Right kidney (tissue), 1 donor: ENCODE measurements at regions not wholly inside any gene's neighbourhood (a gene's known extent, or its start where the extent isn't known, plus 50 kb on each side); places are given as distances from the start of the nearest gene placed in this dataset.
"Not testable (repeated sequence)": the region's sequence is repeated elsewhere in the genome, so short reads cannot be mapped to it uniquely, and the experiment has no call there.

Experiments
- DNase-seq: peaks from one replicate; pipeline ENCODE4 v3.0.0-alpha.2; 2016

DNA sequence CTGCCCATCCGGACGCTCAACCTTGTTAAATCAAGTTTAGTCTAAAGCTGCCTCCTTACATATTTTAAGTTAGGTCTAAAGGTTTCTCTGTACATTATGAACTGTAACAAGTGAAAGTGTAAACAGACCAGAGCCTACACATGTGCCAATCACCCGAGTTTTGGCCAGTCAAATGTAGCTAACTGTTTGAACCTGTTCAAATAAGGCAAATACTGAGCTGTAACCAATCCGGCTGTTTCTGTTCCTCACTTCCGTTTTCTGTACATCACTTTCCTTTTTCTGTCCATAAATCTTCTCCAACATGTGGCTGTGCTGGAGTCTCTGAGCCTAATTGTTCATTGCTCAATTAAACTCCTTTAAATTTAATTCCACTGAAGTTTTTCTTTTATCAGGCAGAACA lies 113.3 kb upstream of the SHISA3 start:
- DNase-seq, result no peak

- DNase-seq, result not testable (repeated sequence)
These were observed 108.4 kb upstream of the SHISA3 start for GRCh38 chr4:42288876-42289275.

DNA sequence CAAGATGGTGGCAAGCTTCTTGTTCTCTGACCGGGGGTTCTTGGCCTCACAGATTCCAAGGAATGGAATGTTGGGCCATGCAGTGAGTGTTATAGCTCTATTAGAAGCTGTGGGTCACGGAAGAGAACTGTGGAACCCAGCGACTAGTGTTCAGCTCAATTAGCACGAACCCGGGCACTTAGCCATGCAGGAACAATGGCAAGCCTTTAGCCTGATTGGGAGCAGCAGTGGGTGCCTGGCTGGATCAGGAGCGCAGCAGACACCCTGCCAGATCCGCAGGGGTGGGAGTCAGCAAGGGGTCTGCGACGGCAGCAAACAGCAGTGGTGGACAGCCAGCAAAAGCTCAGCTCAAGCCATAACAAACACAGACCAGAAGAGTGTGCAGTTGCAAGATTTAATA lies 105.1 kb upstream of the SHISA3 start:
- DNase-seq, result not testable (repeated sequence)

DNA sequence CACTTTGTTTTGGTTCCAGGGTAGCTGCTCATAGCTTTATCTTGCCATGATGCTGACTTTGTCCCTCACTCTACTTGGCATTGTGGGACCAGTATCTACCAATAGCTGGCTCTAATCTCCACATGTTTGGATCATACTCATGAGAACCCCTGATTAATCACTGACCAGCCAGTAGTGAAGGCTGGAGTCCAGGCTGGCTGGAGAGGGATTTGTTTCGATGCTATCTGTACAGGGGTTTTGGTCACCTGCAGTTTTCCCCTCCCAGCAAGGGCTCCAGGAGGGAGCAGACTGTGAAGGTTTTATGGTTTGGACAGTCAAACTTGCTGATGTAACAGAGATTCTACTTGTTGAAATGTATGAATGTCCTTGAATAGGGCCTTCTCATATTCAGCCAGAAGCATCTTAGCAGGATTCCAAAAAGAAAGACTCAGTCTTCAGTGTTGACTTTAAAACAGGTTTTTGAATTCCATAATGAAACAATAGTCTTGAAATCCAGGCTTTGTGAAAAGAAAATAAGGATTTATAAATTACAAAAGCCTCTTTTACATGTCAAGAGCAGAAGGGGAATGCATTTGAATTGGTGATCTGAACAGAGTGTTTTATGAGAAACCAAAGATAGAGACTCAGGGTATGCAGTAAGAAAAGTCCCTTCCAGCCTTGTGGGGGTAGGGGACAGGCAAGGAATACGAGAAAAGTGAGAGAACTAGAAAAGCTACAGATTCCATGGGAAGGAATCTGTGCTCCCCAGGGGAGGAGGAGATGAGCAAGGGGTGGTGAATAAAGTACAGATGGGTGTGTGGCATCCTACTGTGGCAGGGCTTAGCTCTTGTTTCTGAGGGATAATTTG lies 103.1 kb upstream of the SHISA3 start:
- no peak for DNase-seq

DNA sequence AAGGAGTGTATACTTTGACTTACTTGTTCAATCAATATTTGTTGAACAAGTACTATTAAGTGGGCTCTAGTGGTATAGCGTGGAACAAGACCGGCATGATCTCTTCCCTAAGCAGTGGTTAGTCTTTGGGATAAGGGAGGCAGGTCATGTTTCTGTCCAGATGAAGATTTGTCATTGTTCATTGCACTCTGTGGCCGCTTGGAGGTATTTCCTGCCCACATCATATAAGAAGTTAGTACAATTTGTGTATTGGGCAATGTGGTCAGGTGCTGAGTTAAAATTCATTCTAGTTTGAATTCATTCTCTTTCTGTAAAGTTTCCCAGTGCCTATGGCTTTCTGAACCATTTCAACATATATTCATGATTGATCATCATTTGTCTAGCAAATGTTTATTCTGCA lies 101.1 kb upstream of the SHISA3 start:
- DNase-seq, result no peak

DNA sequence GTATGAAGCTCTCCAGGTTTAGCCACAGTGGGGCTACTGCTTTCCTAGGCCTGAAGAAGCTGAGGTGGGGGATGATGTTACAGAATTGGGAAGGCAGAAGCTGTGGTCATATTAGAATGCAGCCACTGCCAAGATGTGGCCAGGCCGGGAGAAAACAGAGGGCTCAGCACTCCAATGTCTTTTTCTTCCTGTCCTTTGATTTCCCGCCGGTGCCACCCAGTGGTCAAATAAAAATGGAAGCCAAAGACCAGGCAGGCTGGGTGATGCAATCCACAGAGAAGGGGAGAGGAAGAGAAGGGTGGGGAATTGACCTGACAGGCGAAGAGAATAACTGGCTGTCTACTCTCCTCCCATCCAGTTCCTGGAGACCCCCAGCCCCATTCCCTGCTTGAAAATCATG lies 94.9 kb upstream of the SHISA3 start:
- no peak for DNase-seq

GRCh38 chr4:42306221-42307109 lies 90.8 kb upstream of the SHISA3 start:
- no peak for DNase-seq

GRCh38 chr4:42308247-42308646 lies 89.0 kb upstream of the SHISA3 start:
- no peak for DNase-seq

DNA sequence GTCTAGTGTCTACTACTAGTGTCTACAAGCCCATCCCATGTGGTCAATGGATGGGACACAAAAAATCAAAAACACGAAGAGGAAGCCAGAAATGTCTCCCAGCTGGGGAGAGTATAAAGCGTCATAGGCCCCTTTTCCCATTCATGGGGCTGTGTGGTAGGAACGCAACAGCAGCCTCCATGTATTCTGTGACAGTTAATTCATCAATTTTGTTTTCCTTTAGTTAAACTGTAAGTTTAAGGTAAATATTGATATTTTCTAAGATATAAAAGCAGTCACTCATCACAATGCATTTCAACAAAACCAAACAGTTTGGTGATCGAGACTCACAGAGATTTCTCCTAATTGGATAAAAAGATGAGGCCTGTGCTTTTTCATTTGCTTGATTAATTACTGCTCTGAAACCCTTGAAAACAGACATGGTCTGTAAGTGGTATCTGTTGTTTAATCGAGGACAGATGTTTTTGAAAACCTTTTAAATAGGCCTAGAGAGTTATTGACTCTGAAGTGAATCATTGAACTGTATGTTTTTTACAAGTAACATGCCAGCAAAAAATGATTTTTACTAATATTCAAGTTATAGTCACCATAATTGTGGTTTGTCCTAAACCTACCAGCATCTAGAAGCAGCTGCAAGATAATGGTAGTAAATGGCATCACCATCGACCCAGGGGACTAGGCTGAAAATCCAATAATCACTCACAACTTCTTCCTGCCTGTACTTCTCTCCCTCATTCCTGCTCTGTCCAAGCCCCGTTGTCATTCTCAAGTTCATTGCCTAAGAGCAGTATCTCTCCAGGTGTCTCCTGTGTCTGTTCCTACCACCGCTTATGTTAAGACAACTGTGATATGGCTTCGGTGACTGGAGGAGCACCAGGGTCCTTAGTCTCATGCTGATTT lies 87.7 kb upstream of the SHISA3 start:
- DNase-seq, result no peak

GRCh38 chr4:42310358-42310757 lies 86.9 kb upstream of the SHISA3 start:
- DNase-seq, result no peak

DNA sequence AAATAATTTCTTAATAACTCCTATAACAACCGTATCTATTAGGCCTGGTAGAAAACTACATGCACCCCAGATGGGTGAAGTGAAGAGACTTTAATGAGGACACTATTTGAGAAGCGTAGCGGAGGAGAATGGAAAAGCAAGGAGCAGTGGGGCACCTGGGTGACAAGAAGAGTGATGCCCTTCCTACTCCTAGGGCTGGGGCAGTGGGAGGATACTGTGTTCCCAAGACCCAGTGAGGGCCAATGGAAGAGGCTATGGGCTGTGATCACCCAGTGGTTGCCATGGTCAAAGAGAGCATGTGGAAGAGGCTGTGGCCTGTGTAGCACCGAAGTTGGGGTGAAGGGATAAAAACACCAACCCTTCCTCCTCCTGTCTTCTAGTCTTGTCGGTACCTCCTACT lies 86.5 kb upstream of the SHISA3 start:
- no peak for DNase-seq

GRCh38 chr4:42311591-42311990 lies 85.7 kb upstream of the SHISA3 start:
- DNase-seq, result no peak

DNA sequence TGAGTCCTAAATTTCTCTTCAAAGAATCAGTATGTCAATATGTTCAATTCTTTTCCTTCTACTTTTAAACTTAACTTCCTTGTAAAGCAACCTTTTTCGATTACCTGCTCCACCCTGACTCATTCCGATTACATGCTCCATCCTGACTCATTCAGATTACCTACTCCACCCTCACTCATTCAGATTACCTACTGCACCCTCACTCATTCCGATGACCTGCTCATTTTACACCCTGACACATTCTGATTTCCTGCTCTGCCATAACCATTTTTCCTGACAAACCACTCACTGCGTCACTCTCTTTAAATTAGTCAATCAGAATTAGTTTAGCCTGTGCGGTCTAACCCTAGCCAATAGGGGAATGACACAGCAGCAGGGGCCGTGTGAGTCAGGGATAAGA lies 83.9 kb upstream of the SHISA3 start:
- not testable (repeated sequence) for DNase-seq

- no peak for DNase-seq
These were observed 83.4 kb upstream of the SHISA3 start for GRCh38 chr4:42313872-42314271.

DNA sequence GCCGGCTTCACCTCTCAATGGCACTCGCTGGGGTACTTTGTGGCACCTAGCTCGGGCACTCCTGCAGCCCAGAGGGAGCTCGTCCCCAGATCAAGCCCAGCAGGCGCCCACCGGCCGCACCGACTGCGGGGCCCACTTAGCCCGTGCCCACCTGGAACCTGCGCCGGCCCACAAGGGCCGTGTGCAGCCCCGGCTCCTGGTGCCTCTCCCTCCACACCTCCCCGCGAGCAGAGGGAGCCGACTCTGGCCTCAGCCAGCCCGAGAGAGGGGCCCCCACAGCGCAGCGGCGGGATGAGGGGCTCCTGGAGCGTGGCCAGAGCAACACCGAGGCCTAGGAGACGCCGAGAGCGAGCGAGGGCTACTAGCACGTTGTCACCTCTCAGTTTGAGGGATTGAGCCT lies 82.1 kb upstream of the SHISA3 start:
- DNase-seq, result no peak

- no peak for DNase-seq
These were observed 76.4 kb upstream of the SHISA3 start for GRCh38 chr4:42320822-42321388.

DNA sequence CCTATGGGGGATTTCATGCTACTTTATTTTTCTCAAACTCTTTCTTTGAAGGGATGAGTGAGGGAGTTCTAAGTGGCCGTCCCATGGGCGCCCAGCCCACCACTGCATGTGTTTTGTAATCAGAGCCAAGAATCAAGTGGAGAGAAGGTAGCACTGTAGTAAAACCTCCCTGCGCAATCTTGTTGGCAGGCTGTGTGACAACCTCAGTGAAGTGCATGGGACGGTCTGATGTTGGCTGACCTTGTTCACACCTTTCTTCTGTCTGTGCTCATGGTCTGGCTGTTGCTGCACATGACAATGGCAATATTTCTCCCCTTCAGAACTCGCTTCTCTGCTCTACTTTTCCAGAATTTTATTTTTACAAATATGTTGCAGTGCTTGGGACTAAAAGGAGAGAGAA lies 71.2 kb upstream of the SHISA3 start:
- no peak for DNase-seq

DNA sequence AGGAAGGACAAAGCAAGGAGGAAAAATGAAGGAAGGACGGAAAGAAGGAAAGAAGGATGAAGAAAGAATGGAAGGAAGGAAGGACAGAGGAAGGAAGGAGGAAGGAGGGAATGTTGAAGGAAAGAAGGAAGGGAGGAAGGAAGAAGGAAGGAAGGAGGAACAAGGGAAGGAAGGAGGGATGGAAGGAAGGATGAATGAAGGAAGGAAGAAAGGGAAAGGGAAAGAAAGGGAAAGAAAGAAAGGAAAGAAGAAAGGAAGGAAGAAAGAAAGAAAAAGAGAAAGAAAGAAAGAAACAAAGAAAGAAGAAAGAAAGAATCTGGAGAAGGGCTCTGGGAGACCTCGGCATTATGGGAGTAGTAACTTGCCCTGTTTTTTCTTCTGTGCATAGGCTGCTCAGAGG lies 70.8 kb upstream of the SHISA3 start:
- no peak for DNase-seq

DNA sequence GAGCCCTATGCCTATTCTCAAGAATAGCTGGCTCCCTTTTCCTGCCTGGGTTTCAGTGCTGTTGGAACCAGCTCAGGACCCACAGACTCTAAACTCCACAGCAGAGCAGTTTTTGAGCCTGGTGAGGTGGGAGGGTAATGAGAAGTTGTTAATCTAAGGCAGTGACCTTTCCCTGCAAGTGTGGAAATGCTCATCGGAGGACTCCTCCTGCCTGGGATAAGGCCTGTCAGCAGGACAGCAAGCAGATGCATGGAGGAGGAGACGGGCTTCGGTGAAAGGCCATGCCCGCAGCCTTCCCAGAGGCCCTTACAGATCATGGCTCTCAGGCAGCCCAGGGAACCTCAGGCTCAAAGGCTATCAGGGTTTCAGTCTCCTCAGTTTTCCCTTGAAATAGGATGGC lies 70.0 kb upstream of the SHISA3 start:
- no peak for DNase-seq

- DNase-seq, result no peak
These were observed 68.3 kb upstream of the SHISA3 start for GRCh38 chr4:42328978-42329377.

DNA sequence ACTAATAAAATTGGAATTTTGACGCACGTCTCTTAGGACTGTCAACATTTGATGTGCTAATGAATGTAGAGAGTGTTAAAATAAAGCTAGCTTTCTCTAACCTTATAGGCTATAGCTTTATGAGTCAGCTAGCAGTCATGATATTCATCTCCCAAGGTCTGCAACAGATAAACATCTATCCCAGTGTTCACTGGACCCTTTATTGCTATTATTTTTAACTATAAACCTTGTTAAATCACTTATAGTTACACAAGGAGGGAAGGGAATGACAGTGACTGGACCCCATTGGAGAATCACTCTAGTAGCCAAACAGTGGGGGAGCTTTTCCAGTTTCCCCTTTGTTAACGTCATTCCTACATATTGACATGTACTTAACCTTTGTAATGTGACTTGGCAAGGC lies 67.9 kb upstream of the SHISA3 start:
- no peak for DNase-seq

DNA sequence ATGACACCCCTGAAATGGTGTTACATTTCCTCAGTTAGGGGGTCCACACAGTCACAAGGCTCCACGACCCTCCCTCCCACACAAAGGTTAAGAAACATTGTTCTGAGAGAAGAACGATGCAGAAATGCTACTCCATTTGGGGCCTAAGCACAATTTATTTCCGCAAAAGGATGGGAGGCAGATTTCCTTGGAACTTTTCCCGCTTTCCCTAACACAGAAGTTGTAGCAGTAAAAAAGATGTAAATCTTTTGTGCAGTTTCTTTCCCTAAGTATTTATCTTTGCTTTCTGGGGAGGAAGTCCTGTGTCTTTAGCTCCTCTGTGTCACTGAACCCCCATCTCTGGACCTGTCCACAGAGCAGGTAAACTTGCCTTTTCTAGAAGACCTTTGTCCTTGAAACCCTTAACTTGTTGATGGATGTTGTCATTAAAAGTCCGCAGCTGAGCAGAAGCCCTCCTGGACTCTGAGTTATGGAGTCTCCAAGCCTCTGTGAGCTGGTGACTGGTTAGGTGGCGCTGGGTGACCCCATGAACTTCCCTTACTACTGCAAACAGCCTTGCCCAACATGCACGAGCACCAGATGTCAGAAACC lies 67.2 kb upstream of the SHISA3 start:
- no peak for DNase-seq
